ENCODE measurements at regions not wholly inside any gene's neighbourhood (a gene's known extent, or its start where the extent isn't known, plus 50 kb on each side); places are given as distances from the start of the nearest gene placed in this dataset.

DNA sequence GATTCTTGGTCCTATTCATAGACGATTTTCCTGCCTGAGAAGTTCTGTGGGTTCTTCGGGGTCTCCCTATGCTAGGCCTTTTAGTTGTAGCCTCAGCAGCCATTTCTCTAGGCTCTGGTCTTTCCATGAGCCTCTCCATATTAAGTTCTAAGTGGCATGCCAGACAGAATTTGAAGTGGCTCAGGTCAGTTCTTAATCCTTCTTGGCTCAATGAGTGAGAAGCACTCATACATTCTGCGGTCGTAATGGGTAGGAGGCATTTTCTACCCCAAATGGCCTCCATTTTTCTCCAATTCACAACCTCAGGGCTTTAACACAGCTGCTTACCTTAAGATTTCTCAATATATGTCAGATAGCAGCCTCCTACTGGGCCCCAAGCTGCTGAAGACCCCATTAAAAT, 405.3 kb upstream of the GALNT5 start:
- DNase-seq, result no peak

GRCh38 chr2:156852681-156853080, 404.8 kb upstream of the GALNT5 start:
- DNase-seq, result no peak

- DNase-seq, result no peak
Measured at GRCh38 chr2:156864325-156864724, 393.2 kb upstream of the GALNT5 start.

DNA sequence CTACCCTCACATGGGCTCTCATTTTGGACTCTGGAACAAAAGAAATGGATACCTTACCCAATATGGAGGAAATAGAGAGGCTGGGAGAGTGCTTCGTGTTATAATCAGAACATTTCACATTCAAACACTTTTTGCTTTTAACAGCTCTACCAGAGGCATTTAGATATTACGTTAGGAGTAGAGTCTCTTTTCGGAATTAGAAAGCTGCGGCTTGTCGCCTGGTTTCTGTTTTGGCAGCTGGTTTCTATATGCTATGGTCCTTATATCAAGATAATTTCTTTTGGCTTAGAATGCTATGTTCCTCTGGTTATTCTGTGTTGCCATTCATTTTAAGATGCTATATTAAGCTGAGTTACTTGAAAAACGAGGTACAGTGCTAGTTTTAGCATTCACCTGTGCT, 392.8 kb upstream of the GALNT5 start:
- DNase-seq, result no peak

DNA sequence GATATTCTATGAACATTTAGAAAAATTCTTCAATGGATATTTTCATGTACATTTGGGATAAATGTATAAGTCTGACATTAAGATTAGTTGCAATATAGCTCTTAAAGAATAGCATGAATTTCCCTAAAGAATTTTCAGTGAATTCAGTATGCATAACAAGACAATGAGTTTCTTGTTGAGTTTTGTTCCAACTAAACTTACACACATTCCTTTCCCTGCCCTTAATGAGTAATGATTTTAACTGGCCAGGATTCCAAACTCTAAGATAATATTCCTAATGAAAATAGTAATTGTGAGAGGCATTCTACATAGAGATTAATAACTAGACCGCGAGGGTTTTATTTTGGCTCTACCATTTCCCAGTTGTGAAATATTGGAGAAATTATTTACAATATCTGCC, 390.3 kb upstream of the GALNT5 start:
- no peak for DNase-seq

GRCh38 chr2:156874707-156875106, 382.8 kb upstream of the GALNT5 start:
- no peak for DNase-seq

DNA sequence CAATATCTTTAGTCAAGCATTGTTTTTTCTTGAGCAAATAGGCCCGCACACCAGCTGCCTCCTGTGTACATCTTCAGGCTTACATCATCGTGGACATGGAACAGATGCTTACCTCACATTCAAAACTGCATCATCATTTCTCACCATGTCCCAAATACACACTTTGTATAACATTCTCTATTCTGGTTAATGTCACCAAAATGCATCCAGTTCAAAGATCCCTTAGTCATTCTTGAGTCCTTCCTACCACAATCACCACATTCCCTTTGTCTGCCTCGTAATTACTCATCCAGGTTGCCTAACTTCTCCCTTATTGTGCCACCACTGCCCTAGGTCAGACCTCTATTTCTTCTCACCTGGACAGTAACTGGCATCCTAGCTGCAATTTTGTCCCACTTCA, 373.7 kb upstream of the GALNT5 start:
- no peak for DNase-seq

DNA sequence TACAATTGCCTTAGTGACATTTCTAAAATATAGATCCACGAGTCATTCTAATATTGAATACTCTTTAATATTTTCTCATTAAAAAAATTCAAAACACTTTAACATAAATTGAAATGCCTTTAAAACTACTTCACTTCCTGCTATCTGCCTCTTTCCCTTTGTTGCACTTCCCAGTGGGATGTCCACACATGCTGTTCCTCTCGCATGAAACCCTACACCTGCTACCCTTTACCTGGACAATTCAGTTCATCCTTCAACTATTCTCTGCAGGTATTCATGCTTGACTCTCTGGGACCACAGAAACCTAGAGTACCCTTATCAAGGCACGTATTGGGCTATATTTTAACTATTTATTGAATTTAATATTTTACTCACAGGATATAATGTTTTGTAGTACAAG, 373.3 kb upstream of the GALNT5 start:
- DNase-seq, result no peak

GRCh38 chr2:156890529-156891148, 366.9 kb upstream of the GALNT5 start:
- no peak for DNase-seq

GRCh38 chr2:156891609-156892008, 365.9 kb upstream of the GALNT5 start:
- DNase-seq, result no peak

- DNase-seq, result peak; percentile 44
Measured at GRCh38 chr2:156892467-156893281, 364.8 kb upstream of the GALNT5 start.

GRCh38 chr2:156896294-156896693, 361.2 kb upstream of the GALNT5 start:
- DNase-seq, result no peak

DNA sequence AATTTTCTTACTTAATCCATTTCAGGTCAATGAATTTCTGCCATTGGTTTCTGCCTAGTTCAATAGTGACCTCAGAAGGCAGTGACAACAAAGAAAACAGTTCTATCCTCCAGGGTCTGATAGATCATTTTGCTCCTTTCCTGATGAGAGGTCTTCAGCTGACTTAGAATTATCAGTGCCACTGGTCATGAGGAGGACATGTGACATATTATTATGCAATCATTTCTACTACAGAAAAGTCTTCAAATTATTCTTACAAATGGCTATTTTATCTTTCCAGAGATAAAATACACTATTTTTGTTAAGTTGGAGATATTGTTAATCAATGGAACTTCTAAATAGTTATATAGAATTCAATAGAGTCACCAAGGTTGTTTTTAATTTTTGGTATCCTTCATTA, 360.0 kb upstream of the GALNT5 start:
- no peak for DNase-seq

DNA sequence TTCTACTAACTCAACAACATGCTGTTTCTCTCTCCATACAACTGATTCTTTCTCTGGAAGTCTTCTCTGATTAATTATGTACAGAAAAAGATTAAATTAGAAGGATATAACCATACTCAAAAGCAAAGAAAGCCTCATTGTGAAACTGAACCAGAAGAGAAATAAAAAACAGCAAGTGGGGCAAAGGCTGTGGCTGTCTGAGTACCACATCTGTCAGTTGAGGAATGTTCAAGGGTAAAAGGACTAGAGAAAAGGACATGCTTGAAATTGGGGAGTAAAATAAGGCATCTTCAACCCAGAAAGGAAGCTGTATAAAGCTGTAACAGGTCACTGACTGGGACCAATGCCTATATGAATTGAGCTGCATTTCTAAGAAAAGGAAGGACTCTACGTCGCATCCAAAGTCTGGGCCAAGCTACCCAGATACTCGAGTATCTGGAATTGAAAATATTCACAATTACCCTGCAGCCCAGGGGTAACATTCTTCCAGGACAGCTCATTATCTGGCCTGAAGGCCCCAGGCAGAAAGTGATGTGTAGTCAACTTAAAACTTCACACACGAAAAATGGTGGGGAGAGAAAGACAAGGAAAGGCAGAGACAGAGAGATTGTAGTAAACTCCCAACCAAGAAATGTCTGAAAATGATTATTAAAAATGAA, 356.0 kb upstream of the GALNT5 start:
- no peak for DNase-seq

DNA sequence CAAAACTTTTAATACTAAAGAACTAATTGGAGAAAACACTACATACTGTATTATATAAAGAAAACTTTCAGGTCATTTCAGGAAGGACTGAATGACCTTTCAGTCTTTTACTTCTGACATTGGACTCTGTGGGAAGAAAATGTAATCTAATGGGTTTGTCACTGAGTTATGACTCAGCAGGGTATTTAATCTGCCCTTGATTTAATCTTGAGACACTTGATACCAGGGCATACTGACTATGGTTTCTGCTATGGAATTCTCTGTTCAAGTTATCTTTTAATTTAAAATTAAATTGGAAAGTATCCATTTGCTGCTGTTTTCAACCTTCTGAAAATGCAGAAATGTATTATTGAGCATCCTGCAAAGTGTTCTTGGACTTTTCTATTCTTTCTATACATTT, 354.2 kb upstream of the GALNT5 start:
- no peak for DNase-seq

DNA sequence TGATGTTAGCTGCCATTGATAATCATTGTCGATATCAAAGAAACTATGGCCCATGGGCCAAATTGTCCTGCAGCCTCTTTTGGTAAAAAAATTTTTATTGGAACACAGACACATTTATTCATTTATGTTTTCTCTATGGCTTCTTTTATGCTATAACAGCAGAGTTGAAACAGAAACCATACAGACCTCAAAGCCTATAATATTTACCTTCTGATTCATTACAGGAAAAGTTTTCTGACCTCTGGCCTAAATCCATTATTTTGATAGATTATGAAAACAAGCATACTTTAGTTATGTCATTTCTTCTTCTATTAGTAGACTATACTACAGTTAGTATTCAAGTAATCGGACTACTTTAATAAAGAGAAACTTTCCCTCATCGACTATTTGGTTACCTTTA, 349.7 kb upstream of the GALNT5 start:
- no peak for DNase-seq

DNA sequence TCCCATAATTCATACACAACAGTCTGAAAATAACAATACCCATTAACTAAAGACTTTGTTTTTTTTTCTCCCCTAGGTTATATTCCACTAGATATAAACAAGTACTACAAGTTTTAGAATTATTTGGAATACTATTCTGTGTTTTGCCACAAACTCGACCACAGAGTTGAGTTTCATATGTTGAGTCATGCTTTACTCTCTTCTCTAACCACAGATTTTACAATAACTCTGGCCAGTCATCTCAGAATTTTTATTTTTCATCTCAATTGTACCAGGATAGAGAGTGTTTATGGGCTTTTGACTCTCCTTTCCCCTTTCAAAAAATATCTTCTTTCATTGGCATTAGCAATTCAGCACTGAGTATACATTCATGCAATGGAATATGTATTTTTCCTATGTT, 348.7 kb upstream of the GALNT5 start:
- no peak for DNase-seq

GRCh38 chr2:156909983-156910382, 347.5 kb upstream of the GALNT5 start:
- DNase-seq, result no peak

DNA sequence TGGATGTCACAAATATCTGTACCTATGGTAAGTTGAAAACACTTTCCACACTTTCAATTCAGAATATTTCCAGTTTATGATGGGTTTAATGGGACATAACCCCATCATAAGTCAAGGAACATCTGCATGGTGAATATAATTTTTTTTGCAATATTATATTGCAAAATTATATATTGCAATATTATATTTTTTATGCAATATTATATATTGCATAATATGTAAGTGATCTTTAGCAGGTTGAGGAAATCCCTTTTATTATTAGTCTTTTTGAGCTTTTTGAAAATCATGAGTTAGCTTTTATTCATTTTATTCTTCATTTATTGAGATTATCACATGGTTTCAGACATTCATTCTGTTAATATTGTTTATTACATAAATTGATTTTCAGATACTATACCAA, 342.2 kb upstream of the GALNT5 start:
- no peak for DNase-seq

DNA sequence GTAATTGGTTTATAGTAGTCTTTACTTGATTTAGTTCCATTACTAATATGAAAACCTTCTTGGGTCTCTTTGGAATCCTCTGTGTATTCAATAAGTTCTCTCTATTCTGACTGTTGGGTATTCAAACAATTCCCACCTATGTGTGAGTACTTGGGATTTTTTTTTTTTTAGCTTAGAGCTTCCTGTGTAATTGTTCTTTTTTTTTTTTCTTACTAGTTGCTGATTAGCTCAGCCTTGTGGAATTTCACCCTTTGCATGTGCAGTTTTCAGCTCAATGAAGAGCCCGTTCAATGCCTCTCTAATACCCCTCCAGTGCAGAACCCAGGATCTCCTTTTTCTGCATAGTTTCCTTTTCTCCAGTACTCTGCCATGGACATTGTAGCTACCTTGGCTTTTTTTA, 339.1 kb upstream of the GALNT5 start:
- DNase-seq, result no peak

- DNase-seq, result no peak
Measured at GRCh38 chr2:156930423-156930822, 327.1 kb upstream of the GALNT5 start.

- DNase-seq, result no peak
Measured at GRCh38 chr2:156933645-156934225, 323.8 kb upstream of the GALNT5 start.

DNA sequence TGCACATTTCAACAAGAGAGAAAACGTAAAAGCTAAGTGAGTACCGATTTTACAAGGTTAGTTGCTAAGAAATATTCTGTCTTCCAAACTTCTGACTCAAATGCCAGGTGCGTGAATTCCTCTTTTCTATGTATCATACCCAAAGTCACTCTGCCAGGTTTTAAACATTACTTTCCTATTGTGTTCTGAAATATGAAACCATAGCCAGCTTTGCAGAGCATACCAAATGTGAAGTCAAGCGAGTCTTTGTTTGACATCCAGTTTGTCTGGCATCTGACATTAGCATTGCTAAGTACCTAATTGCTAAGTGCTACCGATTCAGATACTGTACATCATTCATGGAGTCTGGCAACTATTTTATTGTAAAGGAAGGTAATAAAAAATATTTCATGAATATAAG, 321.9 kb upstream of the GALNT5 start:
- DNase-seq, result no peak

GRCh38 chr2:156937430-156937829, 320.1 kb upstream of the GALNT5 start:
- no peak for DNase-seq

Measured in NCI-H2081 treated with DMSO at 0.1 percent for 48 hours (cell line).